ENCODE measurements at regions not wholly inside any gene's neighbourhood (a gene's known extent, or its start where the extent isn't known, plus 50 kb on each side); places are given as distances from the start of the nearest gene placed in this dataset.

DNA sequence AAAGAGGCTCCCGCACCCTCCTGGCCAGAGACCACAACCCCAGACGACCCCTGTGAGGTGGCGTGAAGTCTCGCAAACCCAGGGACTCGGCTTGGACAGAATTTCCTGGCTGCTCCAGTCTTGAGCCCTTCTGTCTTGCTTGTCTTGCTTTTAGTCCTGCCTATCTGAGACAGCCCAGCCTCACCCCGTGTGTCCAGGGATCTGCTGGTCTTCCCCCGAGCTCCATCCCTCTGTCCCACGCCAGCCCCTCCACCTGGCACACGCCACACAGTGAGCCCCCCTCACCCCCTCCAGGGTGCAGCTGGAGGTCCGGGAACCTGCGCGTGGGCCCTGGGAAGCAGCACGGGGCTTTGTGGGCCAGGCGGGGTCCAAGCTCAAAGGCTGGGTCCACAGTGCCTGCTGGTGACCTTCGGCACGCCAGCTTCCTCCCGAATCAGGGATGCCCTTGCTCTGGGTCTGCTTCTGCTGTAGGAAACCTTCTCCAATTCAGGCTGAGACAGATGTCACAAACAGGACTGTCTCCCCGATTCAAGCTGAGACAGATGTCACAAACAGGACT is 97.1 kb downstream of the SIK1 start:
- H3K4me1 Mint-ChIP-seq (ENCODE audit: unreplicated experiment): peaks cover 18% of the 10 kb centered on the region
- H3K4me3 Mint-ChIP-seq (ENCODE audit: unreplicated experiment): no peak overlapping the region
- TF ChIP-seq, protein P1, sequence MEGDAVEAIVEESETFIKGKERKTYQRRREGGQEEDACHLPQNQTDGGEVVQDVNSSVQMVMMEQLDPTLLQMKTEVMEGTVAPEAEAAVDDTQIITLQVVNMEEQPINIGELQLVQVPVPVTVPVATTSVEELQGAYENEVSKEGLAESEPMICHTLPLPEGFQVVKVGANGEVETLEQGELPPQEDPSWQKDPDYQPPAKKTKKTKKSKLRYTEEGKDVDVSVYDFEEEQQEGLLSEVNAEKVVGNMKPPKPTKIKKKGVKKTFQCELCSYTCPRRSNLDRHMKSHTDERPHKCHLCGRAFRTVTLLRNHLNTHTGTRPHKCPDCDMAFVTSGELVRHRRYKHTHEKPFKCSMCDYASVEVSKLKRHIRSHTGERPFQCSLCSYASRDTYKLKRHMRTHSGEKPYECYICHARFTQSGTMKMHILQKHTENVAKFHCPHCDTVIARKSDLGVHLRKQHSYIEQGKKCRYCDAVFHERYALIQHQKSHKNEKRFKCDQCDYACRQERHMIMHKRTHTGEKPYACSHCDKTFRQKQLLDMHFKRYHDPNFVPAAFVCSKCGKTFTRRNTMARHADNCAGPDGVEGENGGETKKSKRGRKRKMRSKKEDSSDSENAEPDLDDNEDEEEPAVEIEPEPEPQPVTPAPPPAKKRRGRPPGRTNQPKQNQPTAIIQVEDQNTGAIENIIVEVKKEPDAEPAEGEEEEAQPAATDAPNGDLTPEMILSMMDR (IDR thresholded peaks at IDR 0.05; ENCODE audit: unreplicated experiment): no peak
- H3K27ac Mint-ChIP-seq (ENCODE audit: unreplicated experiment): no peak overlapping the region
- DNase-seq (ENCODE audit: low spot score): no peak
- H3K36me3 Mint-ChIP-seq (ENCODE audit: low read depth, unreplicated experiment): no peaks in the 10 kb centered on the region
- H3K27me3 Mint-ChIP-seq (ENCODE audit: unreplicated experiment): peaks cover 17% of the 10 kb centered on the region
- no peaks in the 10 kb centered on the region for H3K9me3 Mint-ChIP-seq (ENCODE audit: unreplicated experiment)

DNA sequence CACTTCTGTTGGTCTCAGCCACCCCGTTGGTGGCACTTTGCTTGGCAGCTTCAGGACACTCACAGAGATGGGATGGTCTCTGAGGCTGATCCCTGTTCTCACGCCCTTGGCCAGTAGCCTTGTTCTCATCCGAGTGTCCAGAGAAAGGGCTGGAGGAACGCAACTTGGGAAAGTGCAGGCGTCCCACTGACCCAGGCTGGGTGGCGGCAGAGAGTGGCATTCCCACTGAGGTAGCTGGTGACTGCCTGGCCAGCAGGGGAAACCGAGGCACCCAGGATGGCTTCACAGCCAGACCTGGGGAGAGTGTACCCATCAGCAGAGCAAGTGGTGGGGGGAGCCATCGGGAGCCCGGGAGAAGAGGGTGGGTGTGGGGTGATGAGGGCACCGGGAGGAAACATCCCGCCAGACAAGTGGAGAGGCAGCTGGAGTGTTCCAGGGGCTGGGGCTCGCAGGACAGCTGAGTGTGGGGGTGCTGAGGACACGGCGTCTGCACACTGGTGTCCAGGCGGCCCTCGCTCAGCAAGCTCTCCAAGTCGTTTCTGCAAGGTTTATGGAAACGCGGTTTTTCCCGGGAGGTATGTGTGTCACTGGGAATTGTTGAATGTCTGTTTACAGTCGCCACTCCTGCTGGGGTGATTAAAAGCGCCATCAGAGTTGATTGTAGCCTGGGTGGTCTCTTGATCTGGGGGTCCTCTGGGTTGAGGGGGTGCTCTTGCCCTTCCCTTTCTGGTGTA is 97.8 kb downstream of the SIK1 start:
- TF ChIP-seq, protein P1 (IDR thresholded peaks at IDR 0.05; ENCODE audit: unreplicated experiment): no peak

DNA sequence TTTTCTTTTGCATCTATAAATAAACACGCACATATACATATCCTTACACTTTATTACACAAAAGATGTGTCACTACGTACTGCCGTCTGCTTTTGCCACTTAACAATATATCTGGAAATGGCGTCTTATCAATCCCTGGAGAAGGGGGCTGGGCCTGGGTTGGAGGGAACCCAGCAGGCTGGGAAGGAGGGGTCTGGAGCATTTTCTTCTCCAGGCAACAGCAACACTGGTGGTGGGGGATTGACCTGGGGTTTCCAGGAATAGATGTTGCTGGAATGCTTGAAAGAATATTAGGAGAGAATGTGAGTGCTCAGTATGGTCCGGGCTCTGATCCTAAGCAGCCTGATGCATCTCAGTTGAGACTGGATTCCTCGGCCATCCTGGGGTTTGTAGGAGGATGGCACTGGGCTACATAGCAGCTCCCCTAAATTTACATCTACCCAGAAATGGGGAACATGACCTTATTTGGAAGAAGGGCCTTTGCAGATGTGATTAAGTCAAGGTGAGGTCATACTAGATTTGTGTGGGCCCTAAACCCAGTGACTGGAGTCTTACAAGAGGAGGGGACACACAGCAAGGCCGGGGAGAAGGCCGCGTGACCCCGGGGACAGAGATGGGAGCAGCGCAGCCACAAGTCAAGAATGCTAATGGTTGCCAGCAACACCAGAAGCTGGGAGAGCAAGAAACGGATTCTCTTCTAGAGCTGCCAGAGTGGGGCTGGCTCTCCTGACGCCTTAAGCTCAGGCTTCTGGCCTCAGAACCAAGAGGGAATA is 98.6 kb downstream of the SIK1 start:
- Mint-ChIP-seq H3K27ac (ENCODE audit: unreplicated experiment) (no peak overlapping the region), H3K4me1 (ENCODE audit: unreplicated experiment) (peaks cover 7% of the 10 kb centered on the region)

More for the DNA sequence above, 97.8 kb downstream of the SIK1 start:
- DNase-seq (ENCODE audit: low spot score): no peak
- Mint-ChIP-seq H3K4me3 (ENCODE audit: unreplicated experiment) (no peak overlapping the region), H3K27ac (ENCODE audit: unreplicated experiment) (no peak overlapping the region), H3K4me1 (ENCODE audit: unreplicated experiment) (peaks cover 15% of the 10 kb centered on the region), H3K9me3 (ENCODE audit: unreplicated experiment) (no peaks in the 10 kb centered on the region), H3K27me3 (ENCODE audit: unreplicated experiment) (peaks cover 15% of the 10 kb centered on the region), H3K36me3 (ENCODE audit: low read depth, unreplicated experiment) (no peaks in the 10 kb centered on the region)

DNA sequence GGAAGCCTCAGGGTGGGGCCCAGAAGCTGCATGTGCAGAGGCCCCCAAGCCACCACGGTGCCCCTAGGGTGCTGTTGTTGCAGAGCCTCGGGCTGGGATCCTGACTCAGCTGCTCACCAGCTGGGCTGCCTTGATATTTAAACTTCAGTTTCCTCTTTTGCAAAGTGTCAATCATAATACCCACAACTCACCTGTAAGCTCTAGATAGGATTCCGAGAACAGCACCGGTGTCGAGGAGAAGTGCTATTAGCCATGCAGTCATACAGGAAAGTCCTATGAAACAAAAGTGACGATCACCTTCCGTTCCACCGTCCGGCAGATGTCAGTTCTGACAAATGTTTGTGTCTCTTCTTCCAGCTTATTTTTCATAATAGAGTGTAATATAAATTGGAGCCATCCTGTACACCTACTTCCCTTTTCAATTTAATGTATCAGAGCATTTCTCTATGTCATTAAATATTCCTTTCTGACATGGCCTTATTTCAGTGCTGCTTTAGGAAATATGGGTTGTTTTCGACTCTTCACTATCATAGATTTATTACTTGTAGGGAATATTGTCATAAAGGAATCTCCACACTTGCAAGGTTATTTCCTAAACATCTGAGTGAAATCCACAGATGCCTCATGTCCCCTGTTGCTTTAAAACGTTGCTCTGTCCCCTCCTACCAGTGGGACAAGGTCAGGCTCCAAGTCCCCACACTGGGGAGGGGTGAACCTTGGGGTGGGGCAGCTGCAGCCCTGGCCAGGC is 100.8 kb downstream of the SIK1 start:
- Mint-ChIP-seq H3K4me1 (ENCODE audit: unreplicated experiment) (no peaks in the 10 kb centered on the region), H3K9me3 (ENCODE audit: unreplicated experiment) (no peaks in the 10 kb centered on the region), H3K36me3 (ENCODE audit: low read depth, unreplicated experiment) (no peaks in the 10 kb centered on the region), H3K27me3 (ENCODE audit: unreplicated experiment) (peaks cover 14% of the 10 kb centered on the region), H3K4me3 (ENCODE audit: unreplicated experiment) (no peak overlapping the region), H3K27ac (ENCODE audit: unreplicated experiment) (no peak overlapping the region)
- TF ChIP-seq, protein P1 (IDR thresholded peaks at IDR 0.05; ENCODE audit: unreplicated experiment): no peak
- DNase-seq (ENCODE audit: low spot score): no peak

More for the DNA sequence above, 98.6 kb downstream of the SIK1 start:
- Mint-ChIP-seq H3K36me3 (ENCODE audit: low read depth, unreplicated experiment) (no peaks in the 10 kb centered on the region), H3K9me3 (ENCODE audit: unreplicated experiment) (no peaks in the 10 kb centered on the region), H3K27me3 (ENCODE audit: unreplicated experiment) (peaks cover 15% of the 10 kb centered on the region), H3K4me3 (ENCODE audit: unreplicated experiment) (no peak overlapping the region)
- TF ChIP-seq, protein P1 (IDR thresholded peaks at IDR 0.05; ENCODE audit: unreplicated experiment): no peak
- no peak for DNase-seq (ENCODE audit: low spot score)
